ENCODE measurements at regions not wholly inside any gene's neighbourhood (a gene's known extent, or its start where the extent isn't known, plus 50 kb on each side); places are given as distances from the start of the nearest gene placed in this dataset.

DNA sequence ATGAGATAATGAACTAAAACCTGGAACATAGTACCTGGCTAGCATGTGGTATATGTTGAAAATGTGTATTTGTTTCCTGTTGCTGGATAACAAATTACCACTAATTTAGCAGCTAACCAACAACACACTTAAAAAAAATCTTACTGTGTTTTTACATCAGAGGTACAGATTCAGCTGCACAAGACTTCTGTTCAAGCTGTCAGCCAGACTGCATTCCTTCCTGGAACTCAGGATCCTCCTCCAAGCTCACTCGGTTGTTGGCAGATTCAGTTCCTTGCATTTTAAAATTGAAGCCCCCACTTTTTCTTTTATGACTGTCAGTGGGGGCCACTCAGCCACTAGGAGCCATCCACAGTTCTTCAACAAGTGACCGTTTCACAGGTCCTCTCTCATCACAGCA lies 246.9 kb upstream of the DACH1 start:
- TF ChIP-seq, protein P1, sequence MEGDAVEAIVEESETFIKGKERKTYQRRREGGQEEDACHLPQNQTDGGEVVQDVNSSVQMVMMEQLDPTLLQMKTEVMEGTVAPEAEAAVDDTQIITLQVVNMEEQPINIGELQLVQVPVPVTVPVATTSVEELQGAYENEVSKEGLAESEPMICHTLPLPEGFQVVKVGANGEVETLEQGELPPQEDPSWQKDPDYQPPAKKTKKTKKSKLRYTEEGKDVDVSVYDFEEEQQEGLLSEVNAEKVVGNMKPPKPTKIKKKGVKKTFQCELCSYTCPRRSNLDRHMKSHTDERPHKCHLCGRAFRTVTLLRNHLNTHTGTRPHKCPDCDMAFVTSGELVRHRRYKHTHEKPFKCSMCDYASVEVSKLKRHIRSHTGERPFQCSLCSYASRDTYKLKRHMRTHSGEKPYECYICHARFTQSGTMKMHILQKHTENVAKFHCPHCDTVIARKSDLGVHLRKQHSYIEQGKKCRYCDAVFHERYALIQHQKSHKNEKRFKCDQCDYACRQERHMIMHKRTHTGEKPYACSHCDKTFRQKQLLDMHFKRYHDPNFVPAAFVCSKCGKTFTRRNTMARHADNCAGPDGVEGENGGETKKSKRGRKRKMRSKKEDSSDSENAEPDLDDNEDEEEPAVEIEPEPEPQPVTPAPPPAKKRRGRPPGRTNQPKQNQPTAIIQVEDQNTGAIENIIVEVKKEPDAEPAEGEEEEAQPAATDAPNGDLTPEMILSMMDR (conservative IDR thresholded peaks at IDR 0.05; ENCODE audit: low read depth, low read length), result no peak
- no peak for TF ChIP-seq EZH2 (IDR thresholded peaks at IDR 0.05; ENCODE audit: low read length, unreplicated experiment)
